HEK293 (cell line): ENCODE measurements at regions not wholly inside any gene's neighbourhood (a gene's known extent, or its start where the extent isn't known, plus 50 kb on each side); places are given as distances from the start of the nearest gene placed in this dataset.
"Not testable (repeated sequence)": the region's sequence is repeated elsewhere in the genome, so short reads cannot be mapped to it uniquely, and the experiment has no call there.

Source experiments
- CTCF ChIP-seq: fragments of 450-650 bp; formaldehyde crosslinking; IDR thresholded peaks from 2 replicates; pipeline ENCODE4 v1.5.1; 2016; ENCODE audit warnings: missing biosample characterization, missing genetic modification characterization
- HIC1 ChIP-seq: fragments of 450-650 bp; formaldehyde crosslinking; IDR thresholded peaks from 2 replicates; pipeline ENCODE4 v1.5.1; 2016; ENCODE audit warnings: missing biosample characterization, missing genetic modification characterization
- MEIS1 ChIP-seq: sonication (generic); formaldehyde crosslinking; IDR thresholded peaks from 2 replicates; pipeline ENCODE4 v1.8.1; 2022; ENCODE audit warnings: missing genetic modification reagents, mild to moderate bottlenecking, borderline replicate concordance
- TRIM28 ChIP-seq: IDR thresholded peaks from 2 replicates; pipeline ENCODE4 v1.6.1; 2011; ENCODE audit warnings: low read length, control low read depth, borderline replicate concordance
- YY1 ChIP-seq: fragments of 450-650 bp; formaldehyde crosslinking; IDR thresholded peaks from 2 replicates; pipeline ENCODE4 v1.5.1; 2018; ENCODE audit warnings: missing biosample characterization, missing genetic modification characterization
- ZBTB10 ChIP-seq: fragments of 450-650 bp; formaldehyde crosslinking; IDR thresholded peaks from 2 replicates; pipeline ENCODE4 v1.5.1; 2016; ENCODE audit warnings: missing biosample characterization, missing genetic modification characterization
- ZBTB11 ChIP-seq: fragments of 450-650 bp; formaldehyde crosslinking; conservative IDR thresholded peaks from 2 replicates; pipeline ENCODE4 v1.5.1; 2016; ENCODE audit warnings: low read depth, missing biosample characterization, missing genetic modification characterization
- ZBTB21 ChIP-seq: fragments of 450-650 bp; formaldehyde crosslinking; IDR thresholded peaks from 2 replicates; pipeline ENCODE4 v1.5.1; 2017; ENCODE audit warnings: missing biosample characterization, missing genetic modification characterization
- ZNF302 ChIP-seq: fragments of 450-650 bp; formaldehyde crosslinking; IDR thresholded peaks from 2 replicates; pipeline ENCODE4 v1.5.1; 2016; ENCODE audit warnings: missing biosample characterization, missing genetic modification characterization, low read depth
- ZNF488 ChIP-seq: fragments of 450-650 bp; formaldehyde crosslinking; IDR thresholded peaks from 2 replicates; pipeline ENCODE4 v1.5.1; 2016; ENCODE audit warnings: missing biosample characterization, missing genetic modification characterization
- ZNF585B ChIP-seq: fragments of 450-650 bp; formaldehyde crosslinking; IDR thresholded peaks from 2 replicates; pipeline ENCODE4 v1.5.1; 2016; ENCODE audit warnings: missing biosample characterization, missing genetic modification characterization
- ZNF658 ChIP-seq: fragments of 450-650 bp; formaldehyde crosslinking; IDR thresholded peaks from 2 replicates; pipeline ENCODE4; 2016; ENCODE audit warnings: missing biosample characterization, missing genetic modification characterization
- ZNF664 ChIP-seq: fragments of 450-650 bp; formaldehyde crosslinking; IDR thresholded peaks from 2 replicates; pipeline ENCODE4 v1.5.1; 2016; ENCODE audit warnings: missing biosample characterization, missing genetic modification characterization
- ZNF76 ChIP-seq: fragments of 450-650 bp; formaldehyde crosslinking; IDR thresholded peaks from 2 replicates; pipeline ENCODE4; 2016; ENCODE audit warnings: low read depth, missing biosample characterization, missing genetic modification characterization, borderline replicate concordance

- not testable (repeated sequence) for TF ChIP-seq CTCF; ZBTB10 (tag by site-specific recombination); ZBTB21; ZNF585B (tag by site-specific recombination); TRIM28; MEIS1 (CRISPR knock-in tag); ZNF76 (tag by site-specific recombination); HIC1 (tag by site-specific recombination); ZNF488 (tag by site-specific recombination); YY1 (tag by site-specific recombination); ZNF664 (tag by site-specific recombination); ZNF658 (tag by site-specific recombination); ZNF302; ZBTB11 (tag by site-specific recombination)
Measured at GRCh38 chr12:46058697-46059096, 68.3 kb upstream of the SCAF11 start.
